Left lobe of liver (tissue), 2 donors: ENCODE measurements at regions not wholly inside any gene's neighbourhood (a gene's known extent, or its start where the extent isn't known, plus 50 kb on each side); places are given as distances from the start of the nearest gene placed in this dataset.

Experiments
- ATAC-seq: fragments of 200-7000 bp; cut with Tn5 transposase; one replicate; pipeline ENCODE4 v1.9.1; 2020; ENCODE audit warnings: mild to moderate bottlenecking, moderate library complexity
- DNase-seq: peaks from one replicate; pipeline ENCODE4 v3.0.0-alpha.2; 2020; ENCODE audit warnings: low spot score
- donor health status: DM: no; HTN: no; CAD: no; lungs with moderate emphysema.
- donor health status: DM: no; HTN: yes; CAD: no.

DNA sequence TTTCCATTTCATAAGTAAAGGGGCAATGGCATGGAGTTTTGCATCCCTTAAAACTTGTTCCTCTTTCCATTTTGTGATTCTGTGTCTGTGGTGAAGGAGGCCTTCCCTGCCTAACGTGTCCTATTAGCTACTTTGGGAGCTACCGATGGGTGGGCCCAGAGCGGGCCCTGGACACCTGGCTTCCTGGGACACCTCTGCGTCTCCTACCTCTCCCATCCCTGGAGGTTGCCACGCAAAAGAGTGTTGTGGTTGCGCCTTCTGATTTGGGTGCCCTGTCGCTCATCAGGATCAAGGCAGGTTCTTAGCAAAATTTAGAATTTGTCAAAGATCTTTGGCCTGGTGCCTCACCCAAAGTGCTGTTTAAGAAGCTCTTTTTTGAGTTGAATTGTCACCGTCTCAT is 116.4 kb upstream of the CACNA1E start:
- no peak for ATAC-seq
- DNase-seq: no peak

DNA sequence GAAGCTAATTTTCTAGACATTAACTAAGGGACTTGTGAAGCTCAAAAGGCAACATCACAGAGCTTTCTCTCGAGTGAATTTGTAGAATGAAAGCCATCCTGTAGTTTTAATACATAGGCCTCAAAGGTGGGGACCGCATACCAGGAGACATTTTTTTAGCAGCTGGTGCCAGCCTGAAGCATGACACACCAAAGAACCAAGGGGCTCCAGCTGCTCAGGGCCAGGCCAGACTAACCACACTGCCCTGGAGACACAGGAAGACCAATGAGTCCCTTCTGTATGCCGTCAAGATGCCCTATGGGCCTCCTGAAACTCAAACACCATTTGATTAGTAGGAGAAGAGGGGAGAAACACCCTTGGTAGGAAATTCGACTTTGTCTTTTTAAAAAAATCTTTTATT is 113.9 kb upstream of the CACNA1E start:
- DNase-seq: no peak
- ATAC-seq: no peak

DNA sequence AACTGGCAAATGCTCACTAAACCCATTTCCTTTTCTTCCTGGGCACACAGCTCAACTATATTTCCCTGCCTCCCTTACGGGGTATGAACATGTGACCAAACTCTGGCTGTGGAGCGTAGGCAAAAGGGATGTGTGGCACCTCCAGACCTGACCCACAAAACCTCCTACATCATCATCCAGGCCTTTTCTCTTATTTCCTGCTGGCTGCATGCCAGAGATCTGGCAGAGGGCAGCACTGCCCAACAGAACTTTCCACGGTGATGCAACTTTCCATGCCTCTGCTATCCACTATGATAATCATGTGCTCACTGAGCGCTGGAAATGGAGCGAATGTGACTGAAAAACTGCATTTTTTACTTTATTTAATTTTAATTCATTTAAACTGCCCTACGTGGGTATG is 99.6 kb upstream of the CACNA1E start:
- peak; percentile 43 for ATAC-seq
- DNase-seq: no peak

DNA sequence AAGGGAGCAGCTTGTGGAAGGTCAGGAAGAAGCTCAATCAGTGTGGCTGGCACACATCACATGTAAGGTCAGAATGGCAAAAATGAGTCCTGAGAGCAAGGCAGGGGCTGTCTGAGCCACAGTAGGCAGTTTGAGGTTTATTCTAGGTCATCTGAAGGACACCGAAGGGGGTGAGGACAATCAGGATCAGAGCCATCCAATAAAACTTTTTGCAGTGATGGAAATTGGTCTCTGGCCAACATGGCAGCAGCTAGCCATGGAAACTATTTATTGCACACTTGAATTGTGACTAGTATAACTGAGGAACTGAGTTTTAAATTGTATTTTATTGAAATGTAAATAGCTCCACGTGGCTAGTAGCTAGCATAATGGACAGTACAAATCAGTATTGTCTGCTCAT is 97.0 kb upstream of the CACNA1E start:
- ATAC-seq: no peak
- DNase-seq: no peak

DNA sequence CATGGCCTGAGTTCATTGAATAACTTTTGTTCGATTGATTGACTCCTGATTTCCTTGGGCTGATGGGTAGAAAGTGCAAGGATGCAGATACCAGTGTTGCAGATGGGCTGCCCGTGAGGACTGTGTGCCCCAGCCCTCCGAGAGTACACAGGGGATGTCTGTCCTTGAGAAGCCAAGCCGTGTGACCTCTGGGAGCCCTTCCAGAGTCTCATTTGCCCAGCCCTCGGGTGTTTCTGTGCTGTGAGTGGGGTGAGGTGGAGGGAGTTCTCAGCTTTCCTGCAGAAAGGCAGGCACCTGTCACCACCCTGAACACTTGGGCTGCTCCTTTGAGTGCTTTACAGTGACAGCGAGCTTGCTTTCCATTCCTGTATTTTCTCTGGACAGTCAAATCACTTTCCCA is 96.4 kb upstream of the CACNA1E start:
- no peak for ATAC-seq
- DNase-seq: no peak

DNA sequence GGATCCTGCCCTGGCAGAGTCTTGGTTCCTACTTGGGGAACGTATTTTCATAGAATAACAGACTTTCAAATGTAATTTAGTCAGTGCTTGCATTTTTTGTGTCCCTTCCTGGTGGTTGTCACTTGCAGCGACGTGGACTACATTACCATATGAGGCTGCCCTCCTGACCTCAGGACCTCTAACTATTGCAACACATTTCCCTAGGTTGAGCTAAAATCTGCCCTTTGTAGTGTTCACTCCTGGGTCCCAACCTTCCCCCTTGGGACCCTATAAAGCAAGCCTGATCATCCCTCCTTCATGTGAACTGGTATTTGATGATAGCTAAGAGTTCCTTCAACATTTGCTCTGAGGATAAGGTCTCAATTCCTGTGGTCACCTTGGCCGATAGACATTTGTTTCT is 95.6 kb upstream of the CACNA1E start:
- DNase-seq: no peak
- peak; percentile 29 for ATAC-seq

DNA sequence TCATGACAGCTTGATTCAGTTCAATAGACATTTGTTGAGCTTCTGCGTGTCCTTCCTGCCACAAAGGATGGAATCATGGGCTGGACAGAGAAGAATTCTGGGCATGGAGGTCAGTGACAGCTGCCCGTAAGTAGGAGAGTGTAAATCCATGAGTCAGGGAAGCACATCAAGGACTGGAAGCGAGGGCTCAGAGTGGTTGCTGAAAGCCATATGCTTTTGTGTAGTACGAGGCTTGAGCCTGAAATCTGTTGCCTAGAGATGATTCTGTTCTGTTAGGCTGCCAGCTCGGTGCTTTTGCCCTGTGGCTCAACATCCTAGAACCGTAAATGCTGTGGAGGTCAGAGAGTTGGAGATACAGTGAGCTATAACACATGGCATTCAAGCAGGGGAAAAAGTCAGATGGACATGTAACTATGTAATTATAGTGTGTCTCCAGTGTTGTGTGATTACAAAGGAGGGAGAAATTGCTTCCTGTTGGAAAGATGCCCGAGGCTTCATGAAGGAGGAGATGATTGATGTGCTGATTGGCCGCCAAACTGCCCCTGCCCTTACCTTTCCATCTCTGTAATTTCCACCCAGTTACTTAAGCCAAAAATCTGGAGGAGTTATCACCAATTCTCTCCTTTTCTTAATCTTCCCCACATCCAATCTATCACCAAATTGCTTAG is 92.8 kb upstream of the CACNA1E start:
- no peak for DNase-seq
- ATAC-seq: no peak

DNA sequence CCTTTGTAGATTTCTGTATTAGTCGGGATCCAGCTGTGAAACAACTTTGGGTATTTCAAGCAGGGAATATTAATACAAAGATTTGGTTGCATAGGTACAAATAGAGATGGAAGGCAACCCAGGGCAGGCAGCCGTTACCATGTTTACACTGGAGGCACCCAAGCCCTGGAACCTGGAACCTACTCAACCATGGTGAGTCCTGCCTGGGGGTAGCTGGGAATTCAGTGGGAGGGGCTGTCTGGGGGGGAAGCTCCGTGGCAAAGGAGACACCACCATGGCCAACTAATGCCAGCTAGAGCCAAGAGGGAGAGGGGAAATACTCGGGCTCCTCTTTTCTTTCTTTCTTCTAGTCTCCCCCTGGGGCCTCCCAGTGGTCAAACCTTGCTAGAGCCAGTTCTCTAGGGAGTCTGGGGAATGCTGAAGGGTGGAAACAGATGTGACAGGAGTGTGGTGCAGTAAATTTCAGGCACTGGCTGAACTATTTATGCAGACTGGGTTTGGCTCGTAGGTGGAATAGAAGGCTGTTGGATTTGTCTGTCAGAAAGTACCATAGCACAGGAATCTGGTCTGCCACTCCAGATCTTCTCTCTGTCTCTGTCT is 91.9 kb upstream of the CACNA1E start:
- DNase-seq (no peak), ATAC-seq (no peak)

DNA sequence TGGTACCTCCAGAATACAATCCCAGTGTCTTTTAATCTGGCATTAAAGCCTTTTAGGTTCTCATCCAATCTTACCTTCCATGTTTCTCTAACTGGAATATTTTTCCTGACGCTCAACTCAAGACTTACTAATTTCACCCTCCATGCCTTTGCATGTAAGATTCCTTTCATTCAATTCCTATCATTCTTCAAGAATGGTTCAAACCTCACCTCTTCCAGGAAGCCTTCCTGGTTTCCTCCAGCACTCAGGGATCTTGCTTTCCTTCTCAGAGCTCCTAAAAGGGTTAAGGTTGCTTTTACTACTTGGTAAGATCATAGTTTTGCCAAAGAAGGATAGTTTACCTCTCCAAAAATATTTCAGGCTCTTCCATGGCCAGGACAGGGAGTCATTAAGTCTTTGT is 91.2 kb upstream of the CACNA1E start:
- DNase-seq (no peak), ATAC-seq (no peak)

DNA sequence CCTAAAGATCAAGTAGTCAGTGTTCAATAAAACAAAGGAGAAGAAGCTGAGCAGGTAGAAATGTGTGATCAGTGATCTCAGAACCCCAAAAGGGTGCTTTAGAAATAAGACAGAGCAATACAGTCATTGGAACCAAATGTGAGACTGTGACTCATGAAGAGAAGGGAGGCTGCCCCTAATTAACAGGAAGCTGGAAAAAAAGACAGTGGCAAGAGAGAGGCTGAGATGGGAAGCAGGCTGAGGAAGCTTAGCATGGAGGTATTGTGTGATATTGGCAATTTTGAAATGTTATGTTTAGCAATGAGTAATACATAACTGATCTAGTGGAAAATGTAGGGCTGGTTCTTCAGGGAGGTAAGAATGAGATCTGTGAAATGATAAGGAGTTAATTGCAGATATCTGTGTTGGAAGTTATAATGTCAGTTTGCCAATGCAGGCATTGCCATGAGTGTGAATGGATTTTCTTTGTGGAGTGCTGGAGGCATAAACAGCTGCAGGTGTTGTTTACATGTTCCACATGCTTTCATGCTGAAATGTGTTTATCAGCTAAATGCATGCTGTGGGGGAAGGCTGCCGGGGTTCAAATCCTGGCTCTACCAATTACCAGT is 90.6 kb upstream of the CACNA1E start:
- no peak for ATAC-seq

DNA sequence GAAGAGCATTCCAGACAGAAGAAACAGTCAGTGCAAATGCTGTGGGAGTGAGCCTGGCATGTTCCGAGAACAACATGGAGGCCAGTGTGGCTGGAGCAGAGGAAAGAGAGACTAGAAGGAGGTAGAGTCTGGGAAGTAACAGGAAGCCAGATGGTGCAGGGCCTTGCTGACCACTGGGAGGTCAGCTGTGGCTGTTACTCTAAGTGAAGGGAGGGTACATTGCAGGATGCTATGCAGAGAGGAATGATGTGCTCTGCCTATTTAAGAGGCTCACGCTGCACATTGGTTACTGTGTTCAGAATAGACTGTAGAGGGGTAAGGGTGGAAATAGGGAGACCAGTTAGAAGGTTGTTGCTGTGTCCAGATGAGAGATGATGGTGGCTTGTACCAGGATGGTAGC is 88.6 kb upstream of the CACNA1E start:
- ATAC-seq (no peak), DNase-seq (no peak)

More for the DNA sequence above, 90.6 kb upstream of the CACNA1E start:
- DNase-seq: no peak

DNA sequence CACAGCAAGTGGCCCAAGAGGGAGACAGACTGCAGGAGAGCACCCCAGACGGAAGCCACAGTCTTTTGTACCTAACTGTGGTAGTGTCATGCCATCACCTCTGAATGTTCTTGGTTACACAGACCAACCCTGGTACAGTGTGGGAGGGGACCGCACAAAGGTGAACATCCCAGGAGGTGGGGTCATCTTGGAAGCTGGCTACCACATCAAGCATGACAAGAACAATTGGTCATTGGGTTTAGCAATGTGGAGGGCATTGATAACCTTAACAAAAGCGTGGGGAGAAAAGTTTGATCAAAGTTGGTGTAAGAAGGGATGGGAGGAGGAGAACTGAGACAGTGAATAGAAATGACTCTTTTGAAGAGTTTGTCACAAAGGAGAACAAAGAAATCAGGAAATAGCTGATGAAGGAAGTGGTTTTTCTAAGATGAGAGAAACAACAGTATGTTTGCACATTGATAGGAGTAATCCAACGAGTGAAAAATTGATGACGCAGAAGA is 87.1 kb upstream of the CACNA1E start:
- no peak for DNase-seq
- no peak for ATAC-seq

DNA sequence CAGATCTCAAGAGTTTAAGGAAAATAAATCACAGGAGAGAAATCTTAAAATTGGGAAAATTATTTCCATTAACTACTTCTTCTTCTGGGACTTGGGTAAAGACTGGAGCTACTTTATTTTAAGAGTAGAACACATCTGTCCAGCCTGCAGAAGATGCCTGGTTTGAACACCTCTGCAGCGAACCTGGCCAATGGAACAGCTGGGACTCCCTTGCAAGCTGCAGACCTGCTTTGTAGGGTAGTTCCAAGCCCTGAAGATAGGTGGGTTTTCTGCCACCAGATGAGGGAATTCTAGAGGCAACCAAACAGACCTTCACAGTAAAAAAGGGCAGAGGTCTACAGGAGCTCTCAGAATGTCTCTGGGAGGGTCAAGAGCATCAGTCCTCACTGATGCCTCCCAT is 86.5 kb upstream of the CACNA1E start:
- no peak for DNase-seq
- ATAC-seq: no peak

DNA sequence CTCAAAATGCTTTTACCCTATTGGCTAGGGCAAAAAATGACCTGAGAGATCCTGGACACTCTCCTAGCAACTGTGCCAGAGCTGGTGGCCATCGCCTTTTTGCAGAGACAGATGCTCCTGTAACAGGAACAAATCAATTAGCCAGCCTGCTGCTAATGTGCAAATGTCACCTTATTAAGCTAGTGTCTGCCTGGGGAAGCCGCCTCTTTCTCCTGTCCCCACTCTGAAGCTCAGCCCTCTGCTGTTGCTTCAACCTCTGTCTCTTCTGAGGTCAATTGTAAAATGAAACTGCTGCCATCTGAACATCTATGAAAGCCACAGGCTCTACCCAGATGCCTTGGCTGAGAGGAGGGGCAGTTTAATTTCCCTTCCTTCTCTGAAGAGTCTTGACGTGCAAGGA is 85.5 kb upstream of the CACNA1E start:
- no peak for ATAC-seq

DNA sequence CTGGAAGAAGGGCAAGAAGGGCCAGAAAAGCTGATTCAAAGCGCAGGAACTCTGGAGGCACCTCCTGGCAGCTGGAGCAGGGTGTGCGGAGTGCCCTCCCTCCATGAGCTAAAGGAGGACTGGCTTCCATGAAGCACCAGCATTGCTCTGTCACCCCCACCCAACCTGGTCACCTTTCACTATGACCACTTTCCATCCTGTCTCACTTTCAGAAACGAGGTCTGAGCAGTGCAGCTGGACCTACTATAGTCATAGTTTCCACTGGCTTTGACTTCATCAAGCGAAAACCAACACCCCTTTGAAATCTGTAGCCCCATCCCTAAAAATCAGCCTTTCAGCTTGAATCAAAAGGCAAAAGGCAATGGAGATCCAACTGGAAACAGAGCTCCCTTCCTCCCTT is 84.8 kb upstream of the CACNA1E start:
- ATAC-seq (no peak), DNase-seq (no peak)

More for the DNA sequence above, 85.5 kb upstream of the CACNA1E start:
- DNase-seq: no peak

DNA sequence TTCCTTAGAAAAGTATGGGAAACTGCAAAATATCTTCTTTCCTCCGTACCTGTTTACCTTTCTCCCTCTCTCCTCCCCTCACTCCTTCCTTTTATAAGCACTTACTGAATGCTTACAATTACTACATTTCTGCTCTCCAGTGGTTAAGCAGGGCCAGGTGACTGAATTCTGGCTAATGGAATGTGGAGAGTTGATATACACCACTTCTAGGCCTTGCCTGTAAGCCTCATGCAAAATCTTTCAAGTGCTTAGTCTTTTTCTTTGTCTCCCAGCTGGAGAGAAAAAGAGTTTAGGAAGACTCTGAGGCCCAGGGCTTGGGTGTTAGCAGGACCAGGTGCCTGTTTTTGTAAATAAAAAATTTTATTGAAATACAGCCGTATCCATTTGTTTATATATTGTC is 77.7 kb upstream of the CACNA1E start:
- DNase-seq (no peak), ATAC-seq (no peak)

DNA sequence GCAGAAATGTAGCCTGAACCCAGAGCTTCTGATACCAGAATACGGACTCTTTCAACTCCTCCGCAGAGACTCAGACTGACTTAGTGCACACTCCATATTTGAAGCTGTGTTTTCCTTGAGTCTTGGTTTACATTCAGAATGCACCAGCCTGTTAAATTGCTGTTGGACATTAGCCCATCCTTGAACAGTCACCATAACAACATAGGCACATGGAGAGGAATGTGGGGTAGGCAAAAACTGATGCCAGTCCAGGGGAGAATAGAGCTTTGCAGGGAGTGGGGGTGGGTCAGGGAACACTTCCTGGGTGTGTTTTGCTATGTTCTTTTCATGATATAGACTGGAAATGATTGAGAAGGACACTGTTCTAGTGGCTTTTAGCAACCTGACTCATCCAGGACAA is 76.3 kb upstream of the CACNA1E start:
- ATAC-seq (no peak), DNase-seq (no peak)

DNA sequence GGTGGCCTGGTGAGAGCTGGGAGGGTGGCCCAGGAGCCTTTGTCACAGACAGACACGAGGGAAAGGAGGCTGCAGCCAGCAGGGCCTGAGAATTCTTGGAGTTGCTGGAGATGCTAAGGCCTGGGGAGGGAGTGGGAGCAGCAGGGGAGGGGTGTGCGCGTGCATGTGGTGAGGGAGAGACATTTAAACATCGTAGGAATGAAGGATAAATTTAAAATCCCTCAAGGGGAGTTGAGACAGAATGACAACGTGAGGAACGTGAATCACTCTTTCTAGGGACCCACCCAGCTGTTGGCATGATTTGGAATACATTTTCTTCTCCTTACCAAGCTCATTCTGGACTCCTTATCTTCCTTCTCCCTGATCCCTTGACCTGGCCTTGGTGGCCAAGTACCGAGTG is 73.3 kb upstream of the CACNA1E start:
- ATAC-seq (no peak), DNase-seq (no peak)

DNA sequence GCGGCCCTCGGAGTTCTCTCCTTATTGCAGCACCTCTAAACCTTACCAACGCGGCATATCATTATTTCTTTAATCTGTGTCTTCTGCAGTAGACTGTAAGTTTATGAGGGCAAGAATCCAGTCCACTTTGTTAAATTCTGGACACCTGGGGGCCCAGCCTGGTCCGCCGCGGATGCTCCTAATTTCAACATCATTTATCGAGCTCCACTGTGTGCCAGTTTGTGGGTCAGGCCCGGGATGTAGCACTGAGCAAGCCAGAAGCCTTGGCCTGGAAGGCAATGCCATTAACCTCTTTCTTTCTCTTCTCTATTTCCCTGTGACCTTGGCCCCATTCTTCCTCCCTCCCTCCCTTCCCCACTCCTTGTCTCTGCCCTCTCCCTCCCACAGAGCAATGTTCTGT is 70.6 kb upstream of the CACNA1E start:
- DNase-seq (no peak), ATAC-seq (no peak)

DNA sequence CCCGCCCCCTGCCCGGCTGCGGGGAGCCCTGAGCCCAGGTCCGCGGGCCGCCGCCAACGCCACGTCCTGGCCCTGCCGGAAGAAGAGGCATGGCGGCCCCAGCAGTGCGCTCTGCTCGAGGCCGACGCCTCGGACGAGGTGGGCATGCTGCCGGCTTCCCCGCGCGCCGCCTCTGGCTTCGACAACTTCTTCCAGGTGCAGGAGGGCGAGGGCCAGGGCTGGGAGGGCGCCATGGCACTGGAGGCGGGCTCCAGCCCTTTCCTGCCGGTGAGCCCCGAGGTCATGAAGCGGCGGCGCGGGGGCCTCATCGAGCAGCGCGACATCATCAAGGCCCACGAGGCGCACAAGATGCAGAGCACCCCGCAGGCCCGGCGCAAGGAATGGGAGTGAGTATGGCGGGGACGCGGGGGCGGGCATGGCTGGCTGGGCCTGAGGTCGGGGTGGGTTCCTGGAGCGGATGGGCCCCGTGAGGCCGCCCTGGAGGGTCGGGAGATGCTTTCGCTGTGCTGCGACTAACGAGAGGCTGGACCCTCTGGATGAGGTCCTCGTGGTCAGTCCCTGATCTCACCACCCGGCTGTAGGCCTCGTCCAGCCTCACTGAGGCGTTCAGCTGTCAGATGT is 70.0 kb upstream of the CACNA1E start:
- no peak for DNase-seq
- no peak for ATAC-seq

DNA sequence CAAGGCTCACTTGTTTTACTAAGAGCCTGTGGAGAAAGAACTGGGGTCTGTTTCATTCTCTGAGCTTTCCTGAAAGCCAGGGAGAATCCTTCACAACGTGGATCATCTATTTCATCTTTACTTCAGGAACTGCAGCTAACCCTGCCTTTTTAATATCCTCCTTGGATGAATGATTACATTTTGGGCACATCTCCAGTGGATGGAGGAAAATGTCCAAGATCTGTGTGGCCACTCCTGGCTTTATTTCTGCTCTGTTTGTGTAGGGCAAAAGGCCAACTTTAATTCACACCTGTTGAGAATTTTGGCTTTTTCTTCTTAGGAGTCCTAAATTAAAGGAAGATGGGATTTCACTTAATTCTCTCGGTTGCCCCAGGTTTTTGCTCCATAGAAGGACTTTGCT is 69.5 kb upstream of the CACNA1E start:
- ATAC-seq: no peak
- DNase-seq: no peak

DNA sequence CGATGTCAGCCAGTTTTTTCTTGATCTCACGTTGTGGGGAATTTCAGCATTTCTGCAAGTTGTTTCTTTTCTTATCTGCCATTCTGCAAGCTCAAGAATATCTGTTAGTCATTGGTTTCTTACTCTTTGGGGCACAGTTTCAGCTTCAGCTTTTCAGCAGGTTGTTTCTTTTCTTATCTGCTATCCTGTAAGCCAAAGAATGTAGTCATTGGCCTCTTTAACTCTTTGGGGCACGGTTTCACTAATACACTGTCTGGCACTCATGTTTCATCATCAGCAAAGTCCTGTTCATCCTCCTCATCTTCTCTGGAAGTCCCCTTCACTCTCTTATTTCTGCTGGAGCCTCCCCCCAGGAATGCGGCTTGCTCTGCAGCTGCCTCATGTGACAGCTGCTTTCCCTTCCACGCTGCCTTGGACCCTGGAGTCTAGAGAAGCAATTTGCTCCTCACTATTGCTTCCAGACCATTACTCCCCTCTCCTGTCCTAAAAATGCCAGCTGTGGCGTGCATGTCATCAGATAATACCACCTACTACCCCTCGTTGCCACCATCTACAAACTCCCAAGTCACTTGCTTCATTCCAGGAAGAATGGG is 67.0 kb upstream of the CACNA1E start:
- ATAC-seq (no peak), DNase-seq (no peak)
